ENCODE measurements at regions not wholly inside any gene's neighbourhood (a gene's known extent, or its start where the extent isn't known, plus 50 kb on each side); places are given as distances from the start of the nearest gene placed in this dataset.
"Not testable (repeated sequence)": the region's sequence is repeated elsewhere in the genome, so short reads cannot be mapped to it uniquely, and the experiment has no call there.

DNA sequence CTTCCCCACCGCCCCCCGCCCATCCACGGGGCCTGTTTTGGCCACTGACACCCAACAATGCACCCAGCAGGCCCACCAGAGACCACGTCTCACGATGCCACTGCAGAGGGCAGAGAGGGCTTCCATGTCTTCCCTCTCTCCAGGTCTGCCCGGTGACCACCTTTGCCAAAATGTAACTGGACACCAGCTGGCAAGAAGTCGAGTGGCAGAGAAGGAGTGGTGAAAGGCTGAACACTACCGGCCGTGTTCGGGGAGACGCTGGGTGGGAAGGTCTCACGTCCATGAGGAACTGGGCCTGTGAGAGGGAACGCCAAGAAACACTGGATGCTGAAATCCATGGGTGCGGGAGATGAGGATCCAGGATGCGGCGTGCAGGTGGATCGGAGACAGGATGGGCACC, 308.2 kb downstream of the ADGRD1 start:
- Mint-ChIP-seq H3K4me1 (ENCODE audit: low read depth) (no peaks in the 10 kb centered on the region), H3K27me3 (peaks cover 1% of the 10 kb centered on the region), H3K4me3 (no peak overlapping the region), H3K36me3 (ENCODE audit: low read depth) (no peaks in the 10 kb centered on the region), H3K27ac (no peak overlapping the region), H3K9me3 (no peaks in the 10 kb centered on the region)
- intact Hi-C loops (cut with micrococcal nuclease) = no loop called here

DNA sequence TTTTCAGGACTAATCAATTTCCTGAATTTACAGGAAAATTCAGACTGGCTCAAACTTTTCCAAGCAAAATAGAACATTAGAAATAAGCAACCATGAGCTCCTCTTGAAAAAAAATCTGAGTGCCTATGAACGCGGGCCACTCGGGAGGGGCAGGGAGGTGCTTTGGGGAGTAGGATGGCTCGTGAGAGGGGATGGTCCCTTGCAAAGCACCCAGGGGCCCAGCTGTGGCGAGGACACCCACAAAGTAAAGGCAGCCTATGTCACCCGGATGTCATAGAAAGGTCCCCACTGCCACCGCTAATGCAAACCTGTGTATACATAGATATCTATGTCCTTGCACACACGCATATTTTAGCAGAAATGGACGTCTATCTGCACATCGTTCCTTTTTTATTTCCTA, 309.9 kb downstream of the ADGRD1 start:
- Mint-ChIP-seq H3K27me3 (no peaks in the 10 kb centered on the region), H3K27ac (no peak overlapping the region), H3K36me3 (ENCODE audit: low read depth) (no peaks in the 10 kb centered on the region), H3K4me3 (no peak overlapping the region), H3K9me3 (no peaks in the 10 kb centered on the region), H3K4me1 (ENCODE audit: low read depth) (no peaks in the 10 kb centered on the region)
- intact Hi-C loops (cut with micrococcal nuclease) = no loop called here

DNA sequence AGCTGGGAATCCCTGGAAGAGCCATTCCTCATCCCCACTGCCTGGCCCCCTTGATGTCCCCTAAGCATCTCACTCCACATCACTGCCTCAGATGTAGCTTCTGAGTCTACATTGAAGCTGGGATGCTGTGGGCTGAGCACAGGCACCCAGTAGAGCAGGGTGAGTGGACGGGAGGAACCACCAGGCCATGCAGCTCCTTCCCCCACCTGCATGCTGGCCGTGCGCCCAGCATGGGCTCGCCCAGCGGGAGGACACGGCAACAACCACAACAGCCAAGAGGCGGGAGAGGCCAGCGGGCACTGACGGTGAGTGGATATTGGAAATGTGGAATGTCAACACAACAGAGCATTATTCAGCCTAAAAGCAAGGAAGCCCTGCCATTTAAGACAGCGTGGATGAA, 310.9 kb downstream of the ADGRD1 start:
- Mint-ChIP-seq H3K4me3 (no peak overlapping the region), H3K27ac (no peak overlapping the region), H3K9me3 (no peaks in the 10 kb centered on the region), H3K27me3 (no peaks in the 10 kb centered on the region), H3K4me1 (ENCODE audit: low read depth) (no peaks in the 10 kb centered on the region), H3K36me3 (ENCODE audit: low read depth) (no peaks in the 10 kb centered on the region)
- intact Hi-C loops (cut with micrococcal nuclease) = no loop called here

GRCh38 chr12:131266591-131267467, 313.1 kb downstream of the ADGRD1 start:
- Mint-ChIP-seq H3K4me1 (ENCODE audit: low read depth) (no peaks in the 10 kb centered on the region), H3K9me3 (no peaks in the 10 kb centered on the region), H3K27me3 (no peaks in the 10 kb centered on the region), H3K4me3 (no peak overlapping the region), H3K27ac (no peak overlapping the region), H3K36me3 (ENCODE audit: low read depth) (no peaks in the 10 kb centered on the region)
- intact Hi-C loops (cut with micrococcal nuclease) = no loop called here

DNA sequence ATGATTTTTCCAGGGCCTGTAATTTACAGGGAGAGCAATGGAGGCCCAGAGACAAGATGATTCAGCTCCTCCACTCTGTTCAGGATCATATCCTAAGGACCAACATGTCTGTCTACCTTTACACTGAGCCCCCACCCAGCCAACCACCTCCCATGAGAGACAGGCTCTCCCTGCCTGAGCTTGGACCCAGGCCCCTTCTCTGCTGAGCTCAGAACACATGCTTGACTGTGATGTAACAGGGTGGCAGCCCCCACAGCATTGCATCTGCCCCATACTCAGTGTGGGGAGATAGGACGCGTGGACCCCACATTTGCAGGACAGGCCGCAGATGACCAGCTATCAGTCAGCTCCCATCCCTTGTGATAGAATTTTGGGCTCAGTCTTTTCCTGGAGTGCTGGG, 313.9 kb downstream of the ADGRD1 start:
- H3K4me1 Mint-ChIP-seq (ENCODE audit: low read depth) = no peaks in the 10 kb centered on the region
- H3K27ac Mint-ChIP-seq = no peak overlapping the region
- H3K36me3 Mint-ChIP-seq (ENCODE audit: low read depth) = no peaks in the 10 kb centered on the region
- intact Hi-C loops (cut with micrococcal nuclease) = no loop called here
- no peaks in the 10 kb centered on the region for H3K27me3 Mint-ChIP-seq
- no peak overlapping the region for H3K4me3 Mint-ChIP-seq
- H3K9me3 Mint-ChIP-seq = no peaks in the 10 kb centered on the region

GRCh38 chr12:131268123-131268522, 314.4 kb downstream of the ADGRD1 start:
- H3K27me3 Mint-ChIP-seq; intact Hi-C loops (cut with micrococcal nuclease); H3K36me3 Mint-ChIP-seq (ENCODE audit: low read depth); H3K4me3 Mint-ChIP-seq; H3K9me3 Mint-ChIP-seq; H3K27ac Mint-ChIP-seq; H3K4me1 Mint-ChIP-seq (ENCODE audit: low read depth): not testable (repeated sequence)

DNA sequence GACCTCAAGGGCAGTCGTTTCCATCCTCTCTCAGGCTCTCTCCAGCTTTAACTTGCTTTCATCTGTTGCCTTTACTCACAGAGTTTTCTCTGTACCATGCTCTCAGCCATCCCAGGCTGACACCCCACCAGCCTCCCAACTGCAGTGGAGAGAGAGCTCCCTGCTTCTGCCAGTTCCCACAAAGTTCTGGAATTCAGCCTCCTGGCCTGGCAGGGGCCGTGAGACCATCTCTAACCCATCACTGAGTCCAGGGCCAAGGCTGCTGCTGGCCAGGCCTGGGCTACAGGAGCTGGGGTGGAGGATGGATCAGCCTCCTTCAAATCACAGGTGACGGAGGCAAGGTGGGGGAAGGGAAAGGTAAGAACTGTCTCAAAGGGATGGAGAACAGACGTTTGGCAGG, 314.9 kb downstream of the ADGRD1 start:
- H3K36me3 Mint-ChIP-seq (ENCODE audit: low read depth); H3K27me3 Mint-ChIP-seq; H3K4me3 Mint-ChIP-seq; H3K9me3 Mint-ChIP-seq; H3K27ac Mint-ChIP-seq; intact Hi-C loops (cut with micrococcal nuclease); H3K4me1 Mint-ChIP-seq (ENCODE audit: low read depth): not testable (repeated sequence)

GRCh38 chr12:131269551-131269950, 315.8 kb downstream of the ADGRD1 start:
- H3K27ac Mint-ChIP-seq = no peak overlapping the region
- no peaks in the 10 kb centered on the region for H3K36me3 Mint-ChIP-seq (ENCODE audit: low read depth)
- H3K27me3 Mint-ChIP-seq = no peaks in the 10 kb centered on the region
- H3K9me3 Mint-ChIP-seq = no peaks in the 10 kb centered on the region
- H3K4me3 Mint-ChIP-seq = no peak overlapping the region
- intact Hi-C loops (cut with micrococcal nuclease) = no loop called here
- no peaks in the 10 kb centered on the region for H3K4me1 Mint-ChIP-seq (ENCODE audit: low read depth)

- intact Hi-C loops (cut with micrococcal nuclease); H3K27me3 Mint-ChIP-seq; H3K4me3 Mint-ChIP-seq; H3K4me1 Mint-ChIP-seq (ENCODE audit: low read depth); H3K27ac Mint-ChIP-seq; H3K9me3 Mint-ChIP-seq; H3K36me3 Mint-ChIP-seq (ENCODE audit: low read depth): not testable (repeated sequence)
Measured at GRCh38 chr12:131269977-131270376, 316.3 kb downstream of the ADGRD1 start.

GRCh38 chr12:131271724-131272123, 318.0 kb downstream of the ADGRD1 start:
- Mint-ChIP-seq H3K4me1 (ENCODE audit: low read depth) (no peaks in the 10 kb centered on the region), H3K36me3 (ENCODE audit: low read depth) (no peaks in the 10 kb centered on the region), H3K27ac (no peak overlapping the region), H3K27me3 (no peaks in the 10 kb centered on the region), H3K9me3 (no peaks in the 10 kb centered on the region), H3K4me3 (no peak overlapping the region)
- intact Hi-C loops (cut with micrococcal nuclease) = no loop called here

DNA sequence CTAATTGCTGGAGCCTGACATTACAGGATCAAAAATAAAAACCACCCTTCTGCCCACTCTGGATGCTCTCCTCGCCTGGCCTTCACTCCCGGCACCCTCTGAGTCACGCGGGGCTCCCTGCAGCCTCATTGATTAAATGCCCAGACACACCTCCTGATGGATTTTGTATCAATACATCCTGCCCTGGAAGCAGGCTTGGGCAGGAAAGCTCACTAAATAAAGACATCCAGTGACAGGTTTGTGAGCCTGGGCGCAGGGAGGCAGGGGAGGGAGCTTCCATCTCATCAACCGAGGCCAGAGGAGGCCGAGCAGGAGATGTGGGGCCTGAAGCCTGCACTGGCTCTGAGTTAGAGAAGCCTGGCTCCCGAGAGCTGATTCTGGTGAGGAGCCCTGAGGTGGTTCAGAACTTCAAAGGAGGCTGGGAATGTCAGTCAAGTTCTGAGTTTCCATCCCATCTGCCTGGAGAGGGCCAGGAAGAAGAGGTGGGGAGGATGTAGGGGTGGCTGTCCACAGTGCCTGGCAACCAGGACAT, 318.6 kb downstream of the ADGRD1 start:
- H3K4me1 Mint-ChIP-seq (ENCODE audit: low read depth); H3K4me3 Mint-ChIP-seq; H3K36me3 Mint-ChIP-seq (ENCODE audit: low read depth); H3K27ac Mint-ChIP-seq; H3K27me3 Mint-ChIP-seq; intact Hi-C loops (cut with micrococcal nuclease); H3K9me3 Mint-ChIP-seq: not testable (repeated sequence)

DNA sequence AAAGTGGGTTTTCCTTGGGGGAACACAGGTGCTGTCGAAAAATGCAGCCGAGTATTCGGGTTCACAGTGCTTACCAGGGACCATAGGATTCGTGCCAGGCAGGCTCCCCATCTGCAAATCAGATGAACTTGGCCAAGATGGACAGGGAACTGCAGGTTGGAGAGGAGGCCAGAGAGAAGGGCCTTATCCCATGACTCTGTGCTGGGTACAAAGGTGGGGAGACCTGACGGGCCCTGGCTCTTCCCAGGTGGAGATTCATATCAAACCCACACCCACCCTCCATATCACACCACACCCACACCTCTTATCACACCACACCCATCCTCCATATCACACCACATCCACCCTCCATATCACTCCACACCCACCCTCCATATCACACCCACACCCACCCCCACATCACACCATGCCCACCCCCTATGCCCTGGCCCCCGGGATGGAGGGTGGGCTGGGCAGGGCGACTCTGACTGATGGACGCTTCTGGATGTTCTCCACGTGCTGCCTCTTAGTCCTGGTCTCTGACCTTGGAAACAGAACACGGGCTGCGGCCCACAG, 319.7 kb downstream of the ADGRD1 start:
- intact Hi-C loops (cut with micrococcal nuclease) = no loop called here
- Mint-ChIP-seq H3K9me3 (no peaks in the 10 kb centered on the region), H3K36me3 (ENCODE audit: low read depth) (no peaks in the 10 kb centered on the region), H3K27ac (no peak overlapping the region), H3K27me3 (no peaks in the 10 kb centered on the region), H3K4me3 (no peak overlapping the region), H3K4me1 (ENCODE audit: low read depth) (no peaks in the 10 kb centered on the region)

DNA sequence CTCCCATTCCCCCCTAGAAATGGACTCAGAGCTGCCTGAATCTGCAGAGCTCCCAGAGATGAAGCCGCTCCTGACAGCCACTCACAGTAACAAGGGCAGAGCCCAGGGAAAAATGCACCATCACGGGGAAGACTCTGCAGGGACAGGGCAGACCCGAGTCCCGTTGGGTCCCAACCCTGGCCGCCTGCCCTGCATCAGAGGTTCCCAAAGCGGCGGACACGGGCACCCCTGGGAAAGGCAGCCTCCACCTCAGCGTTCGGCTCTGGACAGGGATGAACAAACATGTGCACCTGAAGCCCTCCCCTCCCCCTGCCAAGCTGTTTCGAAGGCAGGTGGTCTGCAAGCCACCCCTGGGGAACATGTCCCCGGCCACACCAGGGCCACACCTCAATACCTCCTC, 320.4 kb downstream of the ADGRD1 start:
- H3K27ac Mint-ChIP-seq = no peak overlapping the region
- H3K4me3 Mint-ChIP-seq = no peak overlapping the region
- no peaks in the 10 kb centered on the region for H3K36me3 Mint-ChIP-seq (ENCODE audit: low read depth)
- no peaks in the 10 kb centered on the region for H3K9me3 Mint-ChIP-seq
- H3K27me3 Mint-ChIP-seq = no peaks in the 10 kb centered on the region
- intact Hi-C loops (cut with micrococcal nuclease) = no loop called here
- H3K4me1 Mint-ChIP-seq (ENCODE audit: low read depth) = no peaks in the 10 kb centered on the region

- H3K4me1 Mint-ChIP-seq (ENCODE audit: low read depth) = no peaks in the 10 kb centered on the region
- H3K36me3 Mint-ChIP-seq (ENCODE audit: low read depth) = no peaks in the 10 kb centered on the region
- no peaks in the 10 kb centered on the region for H3K27me3 Mint-ChIP-seq
- intact Hi-C loops (cut with micrococcal nuclease) = no loop called here
- no peak overlapping the region for H3K27ac Mint-ChIP-seq
- no peaks in the 10 kb centered on the region for H3K9me3 Mint-ChIP-seq
- no peak overlapping the region for H3K4me3 Mint-ChIP-seq
Measured at GRCh38 chr12:131274906-131275305, 321.2 kb downstream of the ADGRD1 start.

GRCh38 chr12:131275824-131276223, 322.1 kb downstream of the ADGRD1 start:
- H3K36me3 Mint-ChIP-seq (ENCODE audit: low read depth) = no peaks in the 10 kb centered on the region
- intact Hi-C loops (cut with micrococcal nuclease) = no loop called here
- H3K4me3 Mint-ChIP-seq = no peak overlapping the region
- H3K27ac Mint-ChIP-seq = no peak overlapping the region
- no peaks in the 10 kb centered on the region for H3K9me3 Mint-ChIP-seq
- no peaks in the 10 kb centered on the region for H3K27me3 Mint-ChIP-seq
- no peaks in the 10 kb centered on the region for H3K4me1 Mint-ChIP-seq (ENCODE audit: low read depth)

All from dendritic cell treated with granulocyte-macrophage colony-stimulating factor and Interleukin-4, amounts not matched to agents 40 ng/mL and 50 ng/mL, for 4 days (primary cell).